ENCODE measurements at regions not wholly inside any gene's neighbourhood (a gene's known extent, or its start where the extent isn't known, plus 50 kb on each side); places are given as distances from the start of the nearest gene placed in this dataset.

DNA sequence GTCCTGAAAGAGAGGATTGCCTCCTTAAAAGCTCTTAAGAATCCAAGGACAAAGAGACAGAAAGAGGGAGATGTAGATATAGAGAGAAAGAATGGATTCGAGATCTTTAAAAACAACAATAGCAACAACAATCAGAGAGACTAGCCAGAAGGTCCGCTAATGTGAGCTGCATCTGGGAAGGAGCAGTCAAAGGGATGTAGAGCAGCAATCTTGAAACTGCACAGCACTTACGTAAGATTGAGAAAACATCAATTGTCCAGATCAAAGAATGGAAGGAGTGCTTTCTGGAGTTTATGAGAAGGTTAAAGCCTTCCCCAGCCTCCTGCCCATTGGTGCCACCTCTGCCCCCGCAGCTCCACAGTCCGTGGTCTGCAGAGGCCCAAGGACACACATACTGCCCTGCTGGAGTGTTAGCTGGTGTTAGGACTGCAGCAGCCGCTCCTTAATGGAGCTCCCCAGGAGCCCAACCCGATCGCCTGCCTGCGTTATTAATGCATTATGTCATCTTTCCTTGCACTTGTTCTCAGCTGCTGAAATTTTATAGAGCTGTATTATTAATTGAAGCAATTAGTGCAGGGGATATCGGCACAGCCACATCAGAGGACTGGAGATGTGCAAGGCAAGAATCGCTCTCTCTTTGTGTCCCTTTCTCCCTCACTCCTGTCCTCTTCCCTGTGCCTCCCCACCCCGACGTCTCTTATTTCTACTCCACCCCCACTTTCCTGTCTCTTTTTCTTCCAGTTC is 73.0 kb upstream of the CALM2 start:
- Histone ChIP-seq H3K27ac (ENCODE audit: low read depth in 1 of 2, low read length in 1 of 2) (no peak overlapping the region), H3K4me1 (ENCODE audit: control insufficient read depth in 2 of 2, insufficient read depth in 2 of 2, low read length in 2 of 2) (no peaks in the 10 kb centered on the region), H3K9me3 (ENCODE audit: control insufficient read depth in 2 of 2, insufficient read depth in 1 of 2, low read length in 1 of 2) (no peaks in the 10 kb centered on the region), H3K36me3 (ENCODE audit: control insufficient read depth in 2 of 2, insufficient read depth in 2 of 2, low read length in 1 of 2) (no peaks in the 10 kb centered on the region), H3K4me3 (ENCODE audit: low read length in 2 of 2) (no peak overlapping the region), H3K27me3 (ENCODE audit: control insufficient read depth in 2 of 2, insufficient read depth in 1 of 2, low read length in 1 of 2) (no peaks in the 10 kb centered on the region)
- 90% methylated on average over 13 of the region's 13 CpGs for WGBS
- DNase-seq (ENCODE audit: low read depth in 6 of 9, low spot score in 9 of 9): no peak

GRCh38 chr2:47243596-47244323 is 67.4 kb upstream of the CALM2 start:
- Histone ChIP-seq H3K27ac (ENCODE audit: low read depth in 1 of 2, low read length in 1 of 2) (peak overlapping the region in 1 of 2 donors; percentile 11), H3K27me3 (ENCODE audit: control insufficient read depth in 2 of 2, insufficient read depth in 1 of 2, low read length in 1 of 2) (no peaks in the 10 kb centered on the region), H3K4me1 (ENCODE audit: control insufficient read depth in 2 of 2, insufficient read depth in 2 of 2, low read length in 2 of 2) (peaks cover 0 to 5% of the 10 kb centered on the region in 2 donors), H3K36me3 (ENCODE audit: control insufficient read depth in 2 of 2, insufficient read depth in 2 of 2, low read length in 1 of 2) (no peaks in the 10 kb centered on the region), H3K9me3 (ENCODE audit: control insufficient read depth in 2 of 2, insufficient read depth in 1 of 2, low read length in 1 of 2) (no peaks in the 10 kb centered on the region), H3K4me3 (ENCODE audit: low read length in 2 of 2) (no peak overlapping the region)
- no peak for DNase-seq (ENCODE audit: low read depth in 6 of 9, low spot score in 9 of 9)
- WGBS: 91% methylated on average over 14 of the region's 14 CpGs

GRCh38 chr2:47241715-47242114 is 65.4 kb upstream of the CALM2 start:
- Histone ChIP-seq H3K27ac (ENCODE audit: low read depth in 1 of 2, low read length in 1 of 2) (no peak overlapping the region), H3K27me3 (ENCODE audit: control insufficient read depth in 2 of 2, insufficient read depth in 1 of 2, low read length in 1 of 2) (no peaks in the 10 kb centered on the region), H3K36me3 (ENCODE audit: control insufficient read depth in 2 of 2, insufficient read depth in 2 of 2, low read length in 1 of 2) (no peaks in the 10 kb centered on the region), H3K4me3 (ENCODE audit: low read length in 2 of 2) (no peak overlapping the region), H3K9me3 (ENCODE audit: control insufficient read depth in 2 of 2, insufficient read depth in 1 of 2, low read length in 1 of 2) (no peaks in the 10 kb centered on the region), H3K4me1 (ENCODE audit: control insufficient read depth in 2 of 2, insufficient read depth in 2 of 2, low read length in 2 of 2) (peaks cover 0 to 5% of the 10 kb centered on the region in 2 donors)
- no peak for DNase-seq (ENCODE audit: low read depth in 6 of 9, low spot score in 9 of 9)
- WGBS: 88% methylated on average over 6 of the region's 6 CpGs

GRCh38 chr2:47239119-47239969 is 63.0 kb upstream of the CALM2 start:
- no peaks in the 10 kb centered on the region for H3K27me3 ChIP-seq (ENCODE audit: control insufficient read depth in 2 of 2, insufficient read depth in 1 of 2, low read length in 1 of 2)
- H3K4me3 ChIP-seq (ENCODE audit: low read length in 2 of 2): no peak overlapping the region
- H3K9me3 ChIP-seq (ENCODE audit: control insufficient read depth in 2 of 2, insufficient read depth in 1 of 2, low read length in 1 of 2): no peaks in the 10 kb centered on the region
- peaks cover 0 to 5% of the 10 kb centered on the region in 2 donors for H3K4me1 ChIP-seq (ENCODE audit: control insufficient read depth in 2 of 2, insufficient read depth in 2 of 2, low read length in 2 of 2)
- no peak overlapping the region for H3K27ac ChIP-seq (ENCODE audit: low read depth in 1 of 2, low read length in 1 of 2)
- DNase-seq (ENCODE audit: low read depth in 6 of 9, low spot score in 9 of 9): no peak
- 90% methylated on average over 8 of the region's 8 CpGs for WGBS
- no peaks in the 10 kb centered on the region for H3K36me3 ChIP-seq (ENCODE audit: control insufficient read depth in 2 of 2, insufficient read depth in 2 of 2, low read length in 1 of 2)

GRCh38 chr2:47238638-47239037 is 62.3 kb upstream of the CALM2 start:
- Histone ChIP-seq H3K9me3 (ENCODE audit: control insufficient read depth in 2 of 2, insufficient read depth in 1 of 2, low read length in 1 of 2) (no peaks in the 10 kb centered on the region), H3K4me1 (ENCODE audit: control insufficient read depth in 2 of 2, insufficient read depth in 2 of 2, low read length in 2 of 2) (peaks cover 0 to under 1% of the 10 kb centered on the region in 2 donors), H3K36me3 (ENCODE audit: control insufficient read depth in 2 of 2, insufficient read depth in 2 of 2, low read length in 1 of 2) (no peaks in the 10 kb centered on the region), H3K4me3 (ENCODE audit: low read length in 2 of 2) (no peak overlapping the region), H3K27ac (ENCODE audit: low read depth in 1 of 2, low read length in 1 of 2) (no peak overlapping the region), H3K27me3 (ENCODE audit: control insufficient read depth in 2 of 2, insufficient read depth in 1 of 2, low read length in 1 of 2) (no peaks in the 10 kb centered on the region)
- no peak for DNase-seq (ENCODE audit: low read depth in 6 of 9, low spot score in 9 of 9)
- WGBS: 98% methylated on average over 1 of the region's 1 CpG

- H3K4me3 ChIP-seq (ENCODE audit: low read length in 2 of 2): no peak overlapping the region
- H3K27me3 ChIP-seq (ENCODE audit: control insufficient read depth in 2 of 2, insufficient read depth in 1 of 2, low read length in 1 of 2): no peaks in the 10 kb centered on the region
- no peaks in the 10 kb centered on the region for H3K4me1 ChIP-seq (ENCODE audit: control insufficient read depth in 2 of 2, insufficient read depth in 2 of 2, low read length in 2 of 2)
- no peaks in the 10 kb centered on the region for H3K9me3 ChIP-seq (ENCODE audit: control insufficient read depth in 2 of 2, insufficient read depth in 1 of 2, low read length in 1 of 2)
- DNase-seq (ENCODE audit: low read depth in 6 of 9, low spot score in 9 of 9): no peak
- peak overlapping the region in 1 of 2 donors; percentile 37 for H3K27ac ChIP-seq (ENCODE audit: low read depth in 1 of 2, low read length in 1 of 2)
- 92% methylated on average over 12 of the region's 12 CpGs for WGBS
- H3K36me3 ChIP-seq (ENCODE audit: control insufficient read depth in 2 of 2, insufficient read depth in 2 of 2, low read length in 1 of 2): no peaks in the 10 kb centered on the region
Observed at GRCh38 chr2:47237375-47238334, 61.3 kb upstream of the CALM2 start.

- Histone ChIP-seq H3K4me3 (ENCODE audit: low read length in 2 of 2) (no peak overlapping the region), H3K36me3 (ENCODE audit: control insufficient read depth in 2 of 2, insufficient read depth in 2 of 2, low read length in 1 of 2) (no peaks in the 10 kb centered on the region), H3K9me3 (ENCODE audit: control insufficient read depth in 2 of 2, insufficient read depth in 1 of 2, low read length in 1 of 2) (no peaks in the 10 kb centered on the region), H3K27ac (ENCODE audit: low read depth in 1 of 2, low read length in 1 of 2) (no peak overlapping the region), H3K4me1 (ENCODE audit: control insufficient read depth in 2 of 2, insufficient read depth in 2 of 2, low read length in 2 of 2) (no peaks in the 10 kb centered on the region), H3K27me3 (ENCODE audit: control insufficient read depth in 2 of 2, insufficient read depth in 1 of 2, low read length in 1 of 2) (no peaks in the 10 kb centered on the region)
- no peak for DNase-seq (ENCODE audit: low read depth in 6 of 9, low spot score in 9 of 9)
- WGBS: 97% methylated on average over 2 of the region's 2 CpGs
Observed at GRCh38 chr2:47236503-47237215, 60.3 kb upstream of the CALM2 start.

DNA sequence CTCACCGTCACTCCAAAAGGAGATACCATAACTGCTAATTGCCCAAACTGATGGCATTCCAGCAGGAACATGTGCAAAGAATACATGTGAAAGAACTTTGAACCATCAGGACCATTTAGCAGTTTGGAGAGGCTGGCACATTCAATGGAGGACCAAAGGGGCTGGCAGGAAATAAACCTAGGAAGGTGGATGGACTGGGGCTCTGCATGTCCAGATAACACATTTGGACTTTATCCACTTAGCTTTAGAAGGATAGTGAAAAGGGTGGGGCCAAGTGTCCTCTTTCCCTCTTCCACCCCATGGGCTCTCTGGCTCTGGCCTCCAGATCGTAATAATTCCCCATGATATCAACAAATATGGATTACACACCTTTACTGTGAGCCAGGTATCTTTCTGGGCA is 58.8 kb upstream of the CALM2 start:
- H3K36me3 ChIP-seq (ENCODE audit: control insufficient read depth in 2 of 2, insufficient read depth in 2 of 2, low read length in 1 of 2): no peaks in the 10 kb centered on the region
- H3K9me3 ChIP-seq (ENCODE audit: control insufficient read depth in 2 of 2, insufficient read depth in 1 of 2, low read length in 1 of 2): no peaks in the 10 kb centered on the region
- H3K27me3 ChIP-seq (ENCODE audit: control insufficient read depth in 2 of 2, insufficient read depth in 1 of 2, low read length in 1 of 2): no peaks in the 10 kb centered on the region
- no peak for DNase-seq (ENCODE audit: low read depth in 6 of 9, low spot score in 9 of 9)
- H3K4me1 ChIP-seq (ENCODE audit: control insufficient read depth in 2 of 2, insufficient read depth in 2 of 2, low read length in 2 of 2): no peaks in the 10 kb centered on the region
- no peak overlapping the region for H3K4me3 ChIP-seq (ENCODE audit: low read length in 2 of 2)
- H3K27ac ChIP-seq (ENCODE audit: low read depth in 1 of 2, low read length in 1 of 2): no peak overlapping the region
- WGBS: over 99% methylated on average over 2 of the region's 2 CpGs
